ENCODE measurements at regions not wholly inside any gene's neighbourhood (a gene's known extent, or its start where the extent isn't known, plus 50 kb on each side); places are given as distances from the start of the nearest gene placed in this dataset.

DNA sequence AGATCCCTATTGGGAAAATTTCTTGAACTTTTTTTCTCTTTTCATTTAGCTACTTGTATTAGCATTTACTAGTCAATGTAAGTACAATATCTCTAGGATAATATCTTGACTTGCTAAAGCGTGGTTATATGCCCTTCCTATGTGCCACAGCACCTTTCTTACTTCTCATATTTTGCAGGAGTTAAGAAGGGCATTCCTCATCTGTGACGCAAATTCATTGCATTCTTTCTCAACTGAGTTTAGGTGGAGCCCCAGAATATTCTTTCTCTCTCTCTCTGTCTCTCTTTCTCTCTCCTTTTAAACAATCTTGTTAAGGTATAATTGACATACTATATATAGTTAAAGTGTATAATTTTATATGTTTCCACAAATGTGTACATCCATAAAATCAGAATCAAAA lies 266.1 kb downstream of the RAB38 start:
- TF ChIP-seq POLR2A (IDR thresholded peaks at IDR 0.05; ENCODE audit: low read length) (no peak), GATA1 (IDR thresholded peaks at IDR 0.05; ENCODE audit: low read depth, low read length) (no peak)

Data from erythroblast (primary cell).